Liver (tissue), 6 donors: ENCODE measurements at regions not wholly inside any gene's neighbourhood (a gene's known extent, or its start where the extent isn't known, plus 50 kb on each side); places are given as distances from the start of the nearest gene placed in this dataset.
"Not testable (repeated sequence)": the region's sequence is repeated elsewhere in the genome, so short reads cannot be mapped to it uniquely, and the experiment has no call there.

Source experiments
- DNase-seq: peaks from one replicate; pipeline ENCODE4 v3.0.0-alpha.2; 2017; ENCODE audit warnings: low spot score
- H3K27ac ChIP-seq, 2 donors: one replicate each; pipeline ENCODE4 v1.7.0; 2013; ENCODE audit warnings: inconsistent platforms in 2 of 2, low read length in 2 of 2, control low read depth in 1 of 2, low read depth in 1 of 2, mild to moderate bottlenecking in 1 of 2
- H3K27me3 ChIP-seq, 4 donors: one replicate each; pipeline versions ENCODE4 v1.6.1 to v1.7.0; 2013; ENCODE audit warnings: low read length in 3 of 4, inconsistent platforms in 1 of 4, mild to moderate bottlenecking in 1 of 4, moderate library complexity in 1 of 4; ENCODE audit not compliant: control insufficient read depth in 4 of 4, insufficient read depth in 4 of 4
- H3K36me3 ChIP-seq, 4 donors: one replicate each; pipeline versions ENCODE4 v1.6.1 to v1.7.0; 2013; ENCODE audit warnings: low read length in 3 of 4, mild to moderate bottlenecking in 3 of 4, low read depth in 1 of 4, moderate library complexity in 1 of 4; ENCODE audit not compliant: control insufficient read depth in 4 of 4, insufficient read depth in 3 of 4
- H3K4me1 ChIP-seq, 4 donors: one replicate each; pipeline versions ENCODE4 v1.6.1 to v1.7.0; 2013; ENCODE audit warnings: low read length in 3 of 4, mild to moderate bottlenecking in 3 of 4, moderate library complexity in 1 of 4; ENCODE audit not compliant: control insufficient read depth in 4 of 4, insufficient read depth in 4 of 4
- H3K4me3 ChIP-seq, 3 donors: one replicate each; pipeline versions ENCODE4 v1.6.1 to v1.7.0; 2013; ENCODE audit warnings: low read length in 3 of 3, control low read depth in 1 of 3, low read depth in 1 of 3, mild to moderate bottlenecking in 1 of 3
- H3K9ac ChIP-seq, 2 donors: one replicate each; pipeline ENCODE4 v1.7.0; 2013; ENCODE audit warnings: low read length in 2 of 2, mild to moderate bottlenecking in 2 of 2, moderate library complexity in 2 of 2, control low read depth in 1 of 2, low read depth in 1 of 2
- H3K9me3 ChIP-seq, 4 donors: one replicate each; pipeline versions ENCODE4 v1.6.1 to v1.7.0; 2013; ENCODE audit warnings: low read length in 3 of 4; ENCODE audit not compliant: control insufficient read depth in 4 of 4
- WGBS: extraction: QIAGEN DNeasy Blood & Tissue Kit; methylation state at CpG from one replicate; pipeline ENCODE4 v1.1.7; 2013; 5-methylcytosine and 5-hydroxymethylcytosine counted together
- donor health status: healthy.
- donor health status: healthy.
- donor health status: healthy.

DNA sequence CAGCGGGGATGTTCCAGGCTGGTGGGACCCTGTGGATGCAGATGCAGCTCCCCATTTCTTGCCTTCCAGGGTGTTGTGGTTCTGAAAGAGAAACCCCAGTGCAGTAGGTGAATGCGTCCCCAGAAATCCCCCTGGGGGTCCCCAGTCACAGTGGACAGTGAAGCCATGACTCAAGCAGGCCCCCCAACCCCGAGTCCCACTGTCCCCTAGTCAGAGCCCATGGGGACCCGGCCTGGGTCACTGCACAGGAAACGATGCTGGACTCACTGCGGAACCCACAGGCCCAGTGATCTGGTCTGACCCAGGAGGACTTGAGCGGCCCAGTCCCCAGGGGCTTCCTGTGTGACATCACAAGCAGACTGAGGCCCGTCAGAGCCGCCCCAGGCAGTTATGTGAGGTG is 341.4 kb downstream of the ADGRD1 start:
- DNase-seq, H3K4me1 ChIP-seq, H3K36me3 ChIP-seq, H3K27me3 ChIP-seq, H3K9ac ChIP-seq, H3K9me3 ChIP-seq, H3K27ac ChIP-seq, H3K4me3 ChIP-seq: not testable (repeated sequence)
- 74% methylated on average over 6 of the region's 9 CpGs for WGBS

DNA sequence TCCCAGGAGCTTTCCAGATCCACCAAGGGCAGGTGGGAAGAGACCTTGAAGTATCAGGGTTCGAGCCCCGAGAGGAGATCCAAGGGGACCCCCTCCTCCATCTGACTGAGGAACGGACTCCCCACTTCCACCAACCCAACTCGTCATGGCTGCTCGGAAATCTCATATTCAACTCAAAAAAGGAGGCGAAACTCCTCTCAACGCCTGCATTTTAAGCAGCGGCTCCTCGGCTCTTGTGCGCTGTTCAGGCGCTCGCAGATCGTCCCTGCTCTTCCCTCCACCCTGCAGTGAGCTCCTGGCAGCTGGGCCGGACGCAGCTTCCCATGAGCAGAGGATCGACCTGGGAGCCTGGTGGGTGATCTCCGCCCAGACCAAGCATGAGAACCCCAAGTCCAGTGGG is 341.9 kb downstream of the ADGRD1 start:
- WGBS = 92% methylated on average over 15 of the region's 17 CpGs
- not testable (repeated sequence) for H3K36me3 ChIP-seq, H3K27me3 ChIP-seq, DNase-seq, H3K4me1 ChIP-seq, H3K9me3 ChIP-seq, H3K9ac ChIP-seq, H3K4me3 ChIP-seq, H3K27ac ChIP-seq

DNA sequence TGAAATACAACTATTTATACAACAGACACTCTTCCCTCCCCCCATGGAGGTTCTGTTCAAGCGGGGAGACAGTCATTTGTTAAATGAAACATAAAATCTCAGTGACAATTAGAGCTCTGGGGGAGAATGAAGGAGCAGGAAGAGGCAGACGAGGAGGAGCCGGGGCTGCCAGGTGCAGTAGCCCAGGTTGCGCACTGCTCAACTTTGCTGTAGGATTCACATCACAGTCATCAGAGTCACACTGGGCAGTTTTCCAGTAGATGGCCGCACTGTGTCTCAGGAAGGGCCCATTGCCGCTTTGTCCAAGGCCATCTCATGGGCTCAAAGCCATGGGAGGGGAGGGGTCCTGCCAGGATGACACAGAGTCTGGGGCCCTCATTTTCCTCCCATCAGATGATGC is 342.4 kb downstream of the ADGRD1 start:
- H3K4me3 ChIP-seq, H3K27ac ChIP-seq, H3K9me3 ChIP-seq, H3K27me3 ChIP-seq, H3K36me3 ChIP-seq, H3K4me1 ChIP-seq, H3K9ac ChIP-seq: not testable (repeated sequence)
- 93% methylated on average over 6 of the region's 6 CpGs for WGBS
- peak; percentile 12 for DNase-seq

DNA sequence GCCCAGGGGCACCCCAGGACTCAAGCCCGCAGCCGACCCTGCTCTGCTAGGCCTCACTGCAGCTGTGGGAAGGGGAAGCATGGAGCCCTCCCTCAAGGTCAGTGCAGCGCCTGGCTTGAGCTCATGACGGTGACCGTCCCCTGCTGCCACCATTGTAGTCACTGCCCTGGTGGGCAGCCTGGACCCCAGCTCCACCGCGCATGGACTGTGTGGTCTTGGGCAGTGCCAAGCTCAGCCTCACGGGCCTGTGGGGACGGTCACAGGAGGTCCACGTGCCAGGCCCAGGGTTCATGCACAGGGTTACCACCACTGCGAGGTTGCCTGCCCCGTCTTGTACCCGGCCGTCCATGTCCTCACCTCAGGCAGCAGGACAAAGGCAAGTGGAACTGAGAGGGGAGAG is 342.9 kb downstream of the ADGRD1 start:
- H3K9me3 ChIP-seq, H3K27me3 ChIP-seq, H3K4me1 ChIP-seq, H3K4me3 ChIP-seq, H3K27ac ChIP-seq, H3K36me3 ChIP-seq, H3K9ac ChIP-seq: not testable (repeated sequence)
- WGBS = 84% methylated on average over 14 of the region's 14 CpGs
- peak; percentile 19 for DNase-seq

DNA sequence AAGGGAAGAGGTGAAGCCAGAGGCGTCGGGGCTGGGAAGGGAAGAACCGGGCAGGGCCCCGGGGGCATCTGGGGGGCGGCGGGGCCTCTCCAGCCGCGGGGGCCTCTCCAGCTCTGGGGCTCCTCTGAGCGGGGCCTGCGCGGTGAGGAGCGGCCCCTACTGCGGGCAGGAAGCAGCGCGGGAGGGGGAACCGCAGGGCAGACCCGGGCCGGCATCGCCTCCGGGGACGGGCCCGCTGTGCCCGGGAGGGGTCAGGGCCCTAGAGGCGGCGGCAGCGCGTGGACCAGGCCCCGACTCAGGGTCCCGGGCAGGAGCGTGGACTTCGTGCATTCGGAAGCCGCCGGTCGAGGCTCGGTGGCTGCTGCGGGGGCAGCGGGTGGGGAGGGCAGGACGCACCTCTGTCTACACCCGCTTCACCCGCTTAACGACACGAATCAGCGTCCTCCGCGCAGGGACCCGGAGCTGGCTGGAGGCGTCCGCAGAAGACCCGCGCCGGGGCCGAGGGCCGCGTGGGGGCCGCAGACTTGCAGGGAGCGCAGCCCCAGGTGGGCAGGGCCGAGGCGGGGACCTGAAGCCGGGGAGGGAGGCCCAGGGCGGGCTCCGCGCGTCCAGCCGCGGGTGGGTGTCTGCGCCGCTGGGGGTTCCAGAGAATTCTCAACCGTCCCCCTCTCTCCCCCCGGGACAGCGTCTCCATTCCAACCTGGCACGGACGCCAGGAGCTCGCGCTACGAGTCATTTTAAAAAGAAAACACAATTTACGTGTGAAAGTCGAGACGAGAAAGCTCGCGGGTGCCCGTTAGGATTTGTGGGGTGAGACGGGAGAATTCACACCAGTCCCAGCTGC is 345.0 kb downstream of the ADGRD1 start:
- DNase-seq, H3K27ac ChIP-seq: not testable (repeated sequence)
- 24% methylated on average over 9 of the region's 83 CpGs for WGBS

DNA sequence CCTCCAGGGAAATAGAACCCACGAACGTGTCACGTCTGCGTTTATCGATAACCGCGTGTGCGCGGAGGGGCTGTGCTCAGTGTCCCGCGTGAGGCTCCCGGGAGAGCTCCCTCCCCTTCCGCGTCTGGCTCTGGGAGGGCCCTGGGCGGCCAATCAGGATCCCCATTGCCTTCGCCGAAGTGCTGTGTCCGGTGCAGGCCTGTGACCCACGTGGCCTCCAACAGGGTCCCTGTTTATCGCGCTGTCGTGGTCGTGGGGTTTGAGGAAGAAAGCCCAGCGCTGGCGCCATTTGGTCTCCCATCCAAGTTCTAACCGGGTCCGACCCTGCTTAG is 345.6 kb downstream of the ADGRD1 start:
- DNase-seq = not testable (repeated sequence)

More for the DNA sequence above, 345.0 kb downstream of the ADGRD1 start:
- not testable (repeated sequence) for H3K36me3 ChIP-seq, H3K4me1 ChIP-seq, H3K27me3 ChIP-seq, H3K9me3 ChIP-seq, H3K9ac ChIP-seq, H3K4me3 ChIP-seq

DNA sequence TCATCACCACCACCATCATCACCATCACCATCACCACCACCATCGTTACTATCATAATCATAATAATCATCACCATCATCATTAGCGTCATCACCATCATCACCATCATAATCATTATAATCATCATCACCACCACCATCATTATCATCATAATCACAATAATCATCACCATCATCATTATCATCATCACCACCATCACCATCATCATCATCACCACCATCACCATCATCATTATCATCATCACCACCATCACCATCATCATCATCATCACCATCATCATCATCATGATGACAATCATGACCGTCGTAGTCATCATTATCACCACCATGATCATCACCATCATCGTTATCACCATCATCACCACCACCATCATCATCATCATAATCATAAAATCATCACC is 349.9 kb downstream of the ADGRD1 start:
- H3K27ac ChIP-seq, DNase-seq, H3K4me1 ChIP-seq, H3K4me3 ChIP-seq, H3K36me3 ChIP-seq, H3K9ac ChIP-seq, H3K27me3 ChIP-seq, H3K9me3 ChIP-seq: not testable (repeated sequence)
- 81% methylated on average over 1 of the region's 5 CpGs for WGBS

More for the DNA sequence above, 345.6 kb downstream of the ADGRD1 start:
- H3K9me3 ChIP-seq, H3K9ac ChIP-seq, H3K4me3 ChIP-seq, H3K4me1 ChIP-seq, H3K27ac ChIP-seq, H3K27me3 ChIP-seq, H3K36me3 ChIP-seq: not testable (repeated sequence)
- no CpG with 5 or more reads among the region's 27 CpGs for WGBS

DNA sequence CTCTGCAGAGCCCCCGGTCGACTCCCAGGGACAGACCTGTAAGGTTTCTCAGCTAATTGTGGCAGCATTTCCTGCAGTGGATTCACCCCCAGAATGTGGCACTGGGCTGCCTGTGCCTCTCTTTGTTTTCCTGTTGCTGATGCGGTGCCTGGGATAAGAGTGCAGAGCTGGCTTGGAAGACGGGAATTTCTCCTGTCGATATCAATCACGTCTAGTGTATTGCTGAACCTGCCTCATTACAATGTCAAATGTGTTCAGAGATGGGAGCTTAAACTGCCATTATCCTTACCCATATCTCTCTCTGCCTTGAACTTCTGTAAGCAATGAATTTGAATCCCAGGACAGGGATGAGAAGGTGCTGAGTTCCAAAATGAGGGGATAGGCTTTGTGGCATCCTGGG is 350.9 kb downstream of the ADGRD1 start:
- H3K27ac ChIP-seq, H3K9me3 ChIP-seq, H3K27me3 ChIP-seq, H3K4me3 ChIP-seq, H3K9ac ChIP-seq, H3K4me1 ChIP-seq, DNase-seq, H3K36me3 ChIP-seq: not testable (repeated sequence)
- WGBS = 92% methylated on average over 2 of the region's 6 CpGs
